OCI-M2 (cell line): ENCODE measurements at regions not wholly inside any gene's neighbourhood (a gene's known extent, or its start where the extent isn't known, plus 50 kb on each side); places are given as distances from the start of the nearest gene placed in this dataset.

Experiments
- DNase-seq: peaks from one replicate; lab custom pipeline; 2025; ENCODE audit not compliant: unreplicated experiment; lab: John Stamatoyannopoulos, UW

- no peak for DNase-seq
Observed at GRCh38 chr14:53896726-53897125, 59.9 kb downstream of the BMP4 start.

- DNase-seq = no peak
Observed at GRCh38 chr14:53894456-53894855, 62.2 kb downstream of the BMP4 start.

- DNase-seq = no peak
Observed at GRCh38 chr14:53893374-53893773, 63.3 kb downstream of the BMP4 start.

DNA sequence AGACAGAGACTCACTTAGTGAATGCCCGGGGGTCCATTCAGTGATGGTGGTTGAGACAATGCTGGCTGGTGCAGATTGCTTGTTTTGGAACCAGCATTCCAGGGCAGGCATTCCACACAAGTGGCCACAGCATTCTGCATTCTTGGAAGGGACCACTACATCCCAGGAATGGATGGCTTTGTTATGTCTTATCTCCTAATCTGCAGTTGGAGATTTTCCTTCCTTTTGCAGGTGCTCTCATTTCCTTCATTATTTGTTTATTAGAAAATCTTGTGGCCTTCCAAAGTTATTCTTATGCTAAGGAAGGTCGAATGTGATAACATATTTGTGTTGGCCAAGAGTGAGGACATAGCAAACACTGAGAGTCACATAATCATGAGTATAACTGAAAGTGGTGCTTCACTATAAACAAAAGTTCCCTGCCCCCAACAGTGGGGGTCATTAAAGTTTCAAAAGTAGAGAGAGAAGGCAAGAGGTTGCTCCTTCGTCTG is 66.0 kb downstream of the BMP4 start:
- DNase-seq = no peak

DNA sequence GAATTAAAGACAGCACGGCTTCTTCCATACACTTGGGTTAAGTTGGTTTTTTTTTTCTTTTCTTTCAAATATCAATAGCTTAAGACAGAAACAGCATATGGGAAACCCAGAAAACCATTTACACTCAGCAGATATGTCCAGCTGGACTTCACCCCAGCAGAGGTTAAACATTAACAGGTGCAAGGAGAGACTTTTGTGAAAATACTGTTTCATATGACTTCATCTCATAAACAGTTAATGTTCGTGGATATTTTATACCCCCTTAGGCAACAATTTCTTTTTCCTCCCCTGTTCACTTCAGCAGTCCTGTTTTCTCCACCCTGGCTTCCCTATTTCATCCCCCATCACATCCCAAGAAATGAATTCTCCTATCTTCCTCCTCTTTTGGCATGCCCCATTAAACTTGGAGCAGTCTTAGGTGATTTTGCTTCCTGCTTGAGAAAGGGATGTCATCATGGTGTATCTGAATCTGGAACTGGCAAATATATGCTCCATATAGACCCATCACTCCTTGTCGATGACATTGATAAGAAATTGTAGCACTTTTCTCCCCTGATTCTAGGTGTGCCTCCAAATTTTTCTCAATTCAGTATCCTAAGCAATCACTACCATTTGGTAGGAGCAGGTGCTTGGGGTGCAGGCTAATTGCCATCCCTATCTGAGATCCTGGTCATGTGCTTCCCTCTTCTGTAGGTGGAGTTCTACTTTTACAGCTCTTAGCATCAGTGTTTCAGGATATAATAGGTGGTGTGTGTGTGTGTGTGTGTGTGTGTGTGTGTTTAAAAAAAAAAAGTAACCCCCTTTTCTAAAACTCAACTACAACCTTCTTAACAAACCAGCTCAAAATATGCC is 67.9 kb downstream of the BMP4 start:
- no peak for DNase-seq

GRCh38 chr14:53885136-53885640 is 71.4 kb downstream of the BMP4 start:
- DNase-seq = no peak

DNA sequence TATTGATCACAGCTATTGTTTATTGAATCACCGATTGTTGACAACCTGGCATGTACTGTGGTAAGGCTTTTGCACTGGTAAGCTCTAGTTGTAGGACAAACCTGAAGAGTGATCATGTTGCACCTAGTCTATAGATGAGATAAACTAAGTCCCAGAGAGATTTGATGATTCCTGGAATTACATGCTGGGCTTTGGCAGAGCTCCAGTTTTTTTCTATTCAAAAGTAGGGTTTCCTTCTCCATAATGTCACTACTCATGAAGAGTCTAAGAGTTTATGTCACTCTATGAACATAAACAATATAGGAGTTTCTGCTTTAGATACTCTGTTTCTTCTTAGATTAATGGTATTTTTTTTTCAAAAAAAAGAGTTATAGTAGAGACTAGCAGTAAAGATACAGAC is 72.0 kb downstream of the BMP4 start:
- DNase-seq = no peak

DNA sequence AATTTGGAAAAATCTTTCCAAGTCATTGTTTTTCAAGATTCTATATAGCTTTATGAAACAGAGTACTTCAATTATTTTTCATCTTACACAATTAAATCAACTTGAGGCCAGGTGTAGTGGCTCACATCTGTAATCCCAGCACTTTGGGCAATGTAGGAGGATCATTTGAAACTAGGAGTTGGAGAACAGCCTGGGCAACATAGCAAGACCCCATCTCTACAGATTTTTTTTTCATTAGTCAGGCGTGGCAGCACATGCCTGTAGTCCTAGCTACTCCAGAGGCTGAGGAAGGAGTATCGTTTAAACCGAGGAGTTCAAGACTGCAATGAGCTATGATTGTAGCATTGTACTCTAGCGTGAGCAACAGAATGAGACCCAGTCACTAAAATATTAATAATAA is 72.9 kb downstream of the BMP4 start:
- DNase-seq = no peak

GRCh38 chr14:53882684-53883083 is 73.9 kb downstream of the BMP4 start:
- no peak for DNase-seq

DNA sequence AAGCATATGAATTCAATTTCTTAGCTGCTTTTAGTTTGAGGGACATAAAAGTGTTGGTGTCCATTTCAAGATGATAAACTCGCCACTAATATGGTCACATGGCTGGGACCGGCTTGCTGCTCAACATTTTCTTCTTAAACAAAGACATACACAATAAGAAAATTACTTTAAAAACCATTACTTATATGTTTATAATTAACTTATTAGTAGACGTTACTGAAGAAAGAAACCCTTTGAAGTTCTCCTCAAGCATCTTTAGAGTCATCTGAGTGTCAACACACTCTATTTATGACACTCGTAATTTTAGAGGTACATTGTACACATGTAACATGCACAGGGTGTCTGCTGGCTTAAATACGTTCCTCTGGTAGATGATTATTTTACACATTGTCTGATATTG is 74.7 kb downstream of the BMP4 start:
- DNase-seq = no peak

DNA sequence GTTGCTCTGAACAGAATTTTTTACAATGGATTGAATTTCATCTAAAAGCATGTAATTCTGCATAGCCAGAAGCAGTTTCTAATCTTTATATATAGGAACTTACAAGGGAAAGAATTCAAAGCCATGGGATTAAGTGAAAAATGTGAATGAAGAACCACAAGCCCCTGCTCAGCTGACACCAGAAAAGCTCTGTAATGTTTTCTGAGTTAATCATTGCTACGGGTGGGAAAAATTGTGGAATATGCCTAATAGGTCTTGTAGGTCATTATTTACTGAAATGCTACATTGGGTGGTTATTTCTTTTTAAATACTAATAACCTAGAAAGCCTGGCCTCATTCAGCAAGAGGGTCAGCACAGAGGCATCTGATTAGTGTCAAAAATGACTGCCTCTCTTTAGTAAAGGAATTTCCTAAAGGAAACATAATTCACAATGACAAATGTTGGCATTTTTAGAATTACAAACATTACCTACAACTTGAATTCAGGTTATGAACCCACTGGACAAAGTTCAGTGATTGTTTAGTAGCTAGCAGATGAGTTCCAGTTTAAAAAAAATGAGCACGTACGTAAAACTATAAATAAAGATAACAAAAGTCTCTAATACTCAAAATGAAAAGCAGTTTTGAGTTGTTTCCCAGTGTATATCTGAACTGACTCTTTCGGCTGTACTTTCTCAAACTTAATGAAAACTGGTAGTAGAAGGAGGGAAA is 75.3 kb downstream of the BMP4 start:
- no peak for DNase-seq

DNA sequence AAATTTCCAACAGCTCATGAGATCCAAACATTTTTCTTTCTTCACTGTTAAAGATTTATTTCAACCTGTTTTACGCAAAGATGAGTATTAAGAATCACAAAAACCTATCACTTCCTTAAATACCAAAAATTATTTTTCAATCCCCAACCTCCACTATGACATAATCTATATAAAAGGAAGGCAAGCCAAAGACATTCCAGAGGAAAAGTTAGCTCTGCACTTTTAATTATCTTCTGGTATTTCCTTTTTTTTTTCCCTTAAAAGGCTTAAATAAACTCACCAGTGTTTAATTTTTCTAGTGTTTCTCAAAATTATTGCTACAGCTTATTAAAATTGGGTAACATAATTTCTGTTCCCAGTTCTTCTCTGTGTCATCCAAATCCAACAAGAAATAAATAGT is 75.9 kb downstream of the BMP4 start:
- DNase-seq = no peak

GRCh38 chr14:53879747-53880146 is 76.9 kb downstream of the BMP4 start:
- DNase-seq = no peak

GRCh38 chr14:53879022-53879686 is 77.5 kb downstream of the BMP4 start:
- DNase-seq = no peak

DNA sequence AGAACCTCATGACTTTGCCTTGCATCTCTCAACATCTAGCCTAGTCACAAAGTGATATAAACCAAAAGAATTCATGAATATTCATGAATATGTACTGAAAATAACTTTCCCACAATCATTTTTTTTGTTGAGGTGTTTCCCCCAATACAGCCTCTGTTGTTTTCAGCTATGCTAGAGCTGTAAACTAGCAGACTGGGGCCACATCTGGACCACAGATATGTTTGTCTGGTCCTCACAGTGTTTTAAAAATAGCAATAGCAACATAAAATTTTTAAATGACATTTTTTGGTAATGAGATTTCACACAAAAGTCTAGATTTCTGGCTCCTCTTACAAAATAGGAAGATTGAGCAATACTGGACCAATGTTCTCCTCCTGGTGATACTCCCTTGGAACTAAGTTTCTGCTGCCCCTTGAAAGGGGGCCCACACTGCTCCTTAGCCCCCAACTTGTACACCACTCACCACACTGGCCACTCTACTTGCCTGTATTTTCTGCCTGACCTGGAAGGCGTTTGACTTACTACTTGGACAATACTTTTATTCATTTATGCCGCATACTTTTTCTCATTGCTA is 81.2 kb downstream of the BMP4 start:
- DNase-seq = no peak

DNA sequence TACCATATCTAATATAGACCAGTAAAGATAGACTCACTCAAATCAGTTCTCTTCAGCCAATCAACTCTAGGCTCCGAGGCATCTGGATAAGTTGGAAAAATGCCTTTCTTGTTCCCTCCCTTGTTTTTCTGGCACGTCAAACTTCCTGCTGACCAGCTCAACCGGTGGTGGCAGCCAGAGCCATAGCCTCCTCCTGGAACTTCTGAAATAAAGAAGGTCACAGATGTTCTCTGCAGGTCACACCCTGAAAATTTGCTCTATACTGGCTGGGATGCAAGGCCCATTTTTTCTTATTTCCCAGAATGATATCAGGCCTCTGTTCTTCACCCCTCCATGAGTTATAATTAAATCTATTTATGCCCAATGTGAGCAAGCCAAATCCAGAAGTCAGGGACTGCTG is 81.9 kb downstream of the BMP4 start:
- DNase-seq = no peak

- no peak for DNase-seq
Observed at GRCh38 chr14:53872681-53873089, 83.9 kb downstream of the BMP4 start.

GRCh38 chr14:53871951-53872350 is 84.7 kb downstream of the BMP4 start:
- no peak for DNase-seq

DNA sequence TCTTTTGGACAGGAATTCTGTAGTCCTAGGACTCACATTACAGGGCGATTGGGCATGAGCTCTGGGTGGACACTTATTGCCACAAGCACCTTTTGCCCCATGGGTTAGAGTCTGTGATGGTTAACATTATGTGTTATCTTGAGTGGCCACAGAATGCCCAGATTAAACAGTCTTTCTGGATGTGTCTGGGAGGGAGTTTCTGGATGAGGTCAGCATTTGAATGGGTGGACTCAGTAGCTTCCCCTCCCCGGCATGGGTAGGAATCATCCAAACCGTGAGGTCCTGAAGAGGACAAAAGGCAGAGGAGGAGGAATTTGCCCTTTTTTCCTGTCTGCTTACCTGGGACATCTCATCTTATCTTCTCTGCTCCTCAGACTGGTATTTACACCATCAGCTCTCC is 85.6 kb downstream of the BMP4 start:
- no peak for DNase-seq

GRCh38 chr14:53865711-53866110 is 90.9 kb downstream of the BMP4 start:
- DNase-seq = no peak

GRCh38 chr14:53861781-53862180 is 94.8 kb downstream of the BMP4 start:
- no peak for DNase-seq
